ENCODE measurements at regions not wholly inside any gene's neighbourhood (a gene's known extent, or its start where the extent isn't known, plus 50 kb on each side); places are given as distances from the start of the nearest gene placed in this dataset.

DNA sequence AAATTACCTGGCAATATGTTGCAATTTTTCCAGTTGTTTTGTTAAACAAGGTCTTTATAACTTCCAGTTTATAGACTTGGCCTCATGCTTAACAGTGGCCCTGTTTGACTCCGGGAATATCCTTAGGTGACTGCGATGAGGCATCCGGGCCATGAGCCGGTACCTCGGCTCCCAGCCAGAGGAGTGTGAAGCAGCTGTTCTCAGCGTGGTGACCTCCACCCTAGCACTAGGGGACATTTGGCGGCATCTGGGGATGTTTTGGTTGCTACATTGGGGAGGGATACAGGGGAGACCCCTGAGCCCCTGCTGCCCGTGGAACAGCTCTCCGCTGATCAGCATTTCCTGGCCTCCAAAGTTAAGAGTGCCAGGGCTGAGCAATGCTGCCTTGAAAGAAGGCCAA, 533.4 kb downstream of the IRX1 start:
- TF ChIP-seq CTCF (IDR thresholded peaks at IDR 0.05), result no peak
- no peak for TF ChIP-seq POLR2A (IDR thresholded peaks at IDR 0.05)
